ENCODE measurements at regions not wholly inside any gene's neighbourhood (a gene's known extent, or its start where the extent isn't known, plus 50 kb on each side); places are given as distances from the start of the nearest gene placed in this dataset.

DNA sequence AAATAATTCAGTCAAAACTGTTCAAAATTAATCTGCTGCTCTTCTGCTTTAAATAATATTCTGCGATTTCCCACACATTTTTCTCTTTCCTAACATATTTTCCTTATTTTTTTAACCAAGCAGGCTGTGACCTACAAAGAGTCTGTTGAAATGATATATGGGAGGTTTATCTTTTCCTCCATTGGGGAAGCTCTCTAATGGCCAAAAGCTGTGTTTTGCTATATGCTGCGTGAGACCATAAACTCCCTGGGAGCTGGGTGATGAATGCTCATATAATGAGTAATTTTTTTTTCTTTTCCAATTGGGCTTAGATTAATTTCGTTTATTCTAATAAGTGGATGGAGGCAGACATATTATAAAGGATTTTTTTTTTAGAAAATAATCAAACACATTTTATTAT is 72.2 kb upstream of the MAP2 start:
- TF ChIP-seq, protein P1, sequence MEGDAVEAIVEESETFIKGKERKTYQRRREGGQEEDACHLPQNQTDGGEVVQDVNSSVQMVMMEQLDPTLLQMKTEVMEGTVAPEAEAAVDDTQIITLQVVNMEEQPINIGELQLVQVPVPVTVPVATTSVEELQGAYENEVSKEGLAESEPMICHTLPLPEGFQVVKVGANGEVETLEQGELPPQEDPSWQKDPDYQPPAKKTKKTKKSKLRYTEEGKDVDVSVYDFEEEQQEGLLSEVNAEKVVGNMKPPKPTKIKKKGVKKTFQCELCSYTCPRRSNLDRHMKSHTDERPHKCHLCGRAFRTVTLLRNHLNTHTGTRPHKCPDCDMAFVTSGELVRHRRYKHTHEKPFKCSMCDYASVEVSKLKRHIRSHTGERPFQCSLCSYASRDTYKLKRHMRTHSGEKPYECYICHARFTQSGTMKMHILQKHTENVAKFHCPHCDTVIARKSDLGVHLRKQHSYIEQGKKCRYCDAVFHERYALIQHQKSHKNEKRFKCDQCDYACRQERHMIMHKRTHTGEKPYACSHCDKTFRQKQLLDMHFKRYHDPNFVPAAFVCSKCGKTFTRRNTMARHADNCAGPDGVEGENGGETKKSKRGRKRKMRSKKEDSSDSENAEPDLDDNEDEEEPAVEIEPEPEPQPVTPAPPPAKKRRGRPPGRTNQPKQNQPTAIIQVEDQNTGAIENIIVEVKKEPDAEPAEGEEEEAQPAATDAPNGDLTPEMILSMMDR (conservative IDR thresholded peaks at IDR 0.05; ENCODE audit: low read length): no peak
- TF ChIP-seq EZH2phosphoT487 (IDR thresholded peaks at IDR 0.05; ENCODE audit: borderline replicate concordance, low read depth, low read length): no peak
